MM.1S (cell line): ENCODE measurements at regions not wholly inside any gene's neighbourhood (a gene's known extent, or its start where the extent isn't known, plus 50 kb on each side); places are given as distances from the start of the nearest gene placed in this dataset.

ENCODE experiments used
- EZH2 ChIP-seq: fragments of 300-600 bp; sonication (generic); optimal IDR thresholded peaks from 2 replicates; pipeline ENCODE3; 2017; ENCODE audit warnings: low read depth, mild to moderate bottlenecking, antibody characterized with exemption, low read length, mixed read lengths
- EZH2phosphoT487 ChIP-seq: fragments of 300-600 bp; sonication (generic); IDR thresholded peaks from 2 replicates; pipeline ENCODE4 v1.6.1; 2018; ENCODE audit warnings: antibody characterized with exemption, low read length
- TF ChIP-seq, protein P1 (sequence below): fragments of 300-600 bp; sonication (generic); IDR thresholded peaks from 2 replicates; pipeline ENCODE4 v1.5.1; 2016; ENCODE audit warnings: antibody characterized with exemption, low read length, mixed read lengths

DNA sequence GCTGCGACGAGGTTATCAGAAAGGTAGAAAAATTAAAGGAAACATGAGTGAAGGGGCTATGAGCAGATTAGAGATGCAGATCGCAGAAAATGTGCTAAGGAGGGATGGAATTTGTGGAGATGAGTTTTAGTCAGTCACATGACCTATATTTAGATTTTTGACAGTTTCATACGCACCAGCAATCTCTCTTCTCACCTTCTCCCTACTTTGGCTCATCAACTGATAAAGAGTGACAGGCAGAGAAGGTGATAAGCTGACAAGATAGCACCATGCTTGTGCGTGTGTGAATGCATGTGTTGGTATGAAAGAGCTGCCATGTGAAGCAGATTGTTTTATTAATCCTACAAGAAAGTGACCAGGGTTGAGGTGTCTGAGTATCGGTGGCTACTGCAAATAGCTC, 252.6 kb downstream of the RAP2A start:
- TF ChIP-seq, protein P1, sequence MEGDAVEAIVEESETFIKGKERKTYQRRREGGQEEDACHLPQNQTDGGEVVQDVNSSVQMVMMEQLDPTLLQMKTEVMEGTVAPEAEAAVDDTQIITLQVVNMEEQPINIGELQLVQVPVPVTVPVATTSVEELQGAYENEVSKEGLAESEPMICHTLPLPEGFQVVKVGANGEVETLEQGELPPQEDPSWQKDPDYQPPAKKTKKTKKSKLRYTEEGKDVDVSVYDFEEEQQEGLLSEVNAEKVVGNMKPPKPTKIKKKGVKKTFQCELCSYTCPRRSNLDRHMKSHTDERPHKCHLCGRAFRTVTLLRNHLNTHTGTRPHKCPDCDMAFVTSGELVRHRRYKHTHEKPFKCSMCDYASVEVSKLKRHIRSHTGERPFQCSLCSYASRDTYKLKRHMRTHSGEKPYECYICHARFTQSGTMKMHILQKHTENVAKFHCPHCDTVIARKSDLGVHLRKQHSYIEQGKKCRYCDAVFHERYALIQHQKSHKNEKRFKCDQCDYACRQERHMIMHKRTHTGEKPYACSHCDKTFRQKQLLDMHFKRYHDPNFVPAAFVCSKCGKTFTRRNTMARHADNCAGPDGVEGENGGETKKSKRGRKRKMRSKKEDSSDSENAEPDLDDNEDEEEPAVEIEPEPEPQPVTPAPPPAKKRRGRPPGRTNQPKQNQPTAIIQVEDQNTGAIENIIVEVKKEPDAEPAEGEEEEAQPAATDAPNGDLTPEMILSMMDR = no peak
- TF ChIP-seq EZH2 = no peak
- TF ChIP-seq EZH2phosphoT487 = no peak
